GM12892 (cell line): ENCODE measurements at regions not wholly inside any gene's neighbourhood (a gene's known extent, or its start where the extent isn't known, plus 50 kb on each side); places are given as distances from the start of the nearest gene placed in this dataset.

ENCODE experiments used
- DNase-seq: peaks from one replicate; pipeline ENCODE4 v3.0.0; 2011; ENCODE audit not compliant: insufficient read length
- FAIRE-seq: peaks from 2 replicates; lab custom pipeline; 2011; peaks lifted over from hg19 to GRCh38; lab: Jason Lieb, UNC
- POLR2A ChIP-seq: IDR thresholded peaks from 2 replicates; pipeline ENCODE4 v1.6.1; 2011; ENCODE audit warnings: low read depth, low read length, control low read depth
- POLR2AphosphoS5 ChIP-seq: IDR thresholded peaks from 2 replicates; pipeline ENCODE4 v1.6.1; 2011; ENCODE audit warnings: low read depth, low read length, control low read depth
- TAF1 ChIP-seq: IDR thresholded peaks from 2 replicates; pipeline ENCODE4 v1.6.1; 2011; ENCODE audit warnings: low read depth, mild to moderate bottlenecking, control low read depth, low read length, borderline replicate concordance

DNA sequence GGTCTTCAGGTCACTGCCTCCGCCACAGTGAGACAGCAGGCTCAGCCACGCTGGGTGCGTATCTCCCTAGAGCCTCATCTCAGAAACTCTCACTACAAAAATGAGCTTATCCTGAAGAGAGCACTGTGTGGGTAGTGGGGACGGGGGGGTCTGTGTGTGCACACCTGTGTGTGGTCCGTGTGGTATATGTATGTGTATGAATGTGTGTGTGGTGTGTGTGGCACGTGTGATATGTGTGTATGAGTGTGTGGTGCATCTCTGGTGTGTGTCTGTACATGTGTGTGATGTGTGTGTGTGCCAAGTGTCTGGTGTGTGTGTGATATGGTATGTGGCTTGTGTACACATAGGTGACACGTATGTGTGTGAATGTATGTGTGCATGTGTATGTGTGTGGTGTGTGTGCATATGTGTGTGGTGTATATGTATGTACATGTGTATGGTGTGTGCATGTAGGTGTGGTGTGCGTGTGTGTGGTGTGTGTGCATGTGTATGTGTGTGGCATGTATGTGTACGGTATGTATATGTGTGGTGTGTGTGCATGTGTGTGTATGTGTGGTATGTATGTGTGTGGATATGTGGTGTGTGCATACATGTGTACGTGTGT is 332.2 kb downstream of the EIPR1 start:
- FAIRE-seq (no peak), DNase-seq (no peak)
- TF ChIP-seq POLR2AphosphoS5 (no peak), POLR2A (no peak), TAF1 (no peak)

DNA sequence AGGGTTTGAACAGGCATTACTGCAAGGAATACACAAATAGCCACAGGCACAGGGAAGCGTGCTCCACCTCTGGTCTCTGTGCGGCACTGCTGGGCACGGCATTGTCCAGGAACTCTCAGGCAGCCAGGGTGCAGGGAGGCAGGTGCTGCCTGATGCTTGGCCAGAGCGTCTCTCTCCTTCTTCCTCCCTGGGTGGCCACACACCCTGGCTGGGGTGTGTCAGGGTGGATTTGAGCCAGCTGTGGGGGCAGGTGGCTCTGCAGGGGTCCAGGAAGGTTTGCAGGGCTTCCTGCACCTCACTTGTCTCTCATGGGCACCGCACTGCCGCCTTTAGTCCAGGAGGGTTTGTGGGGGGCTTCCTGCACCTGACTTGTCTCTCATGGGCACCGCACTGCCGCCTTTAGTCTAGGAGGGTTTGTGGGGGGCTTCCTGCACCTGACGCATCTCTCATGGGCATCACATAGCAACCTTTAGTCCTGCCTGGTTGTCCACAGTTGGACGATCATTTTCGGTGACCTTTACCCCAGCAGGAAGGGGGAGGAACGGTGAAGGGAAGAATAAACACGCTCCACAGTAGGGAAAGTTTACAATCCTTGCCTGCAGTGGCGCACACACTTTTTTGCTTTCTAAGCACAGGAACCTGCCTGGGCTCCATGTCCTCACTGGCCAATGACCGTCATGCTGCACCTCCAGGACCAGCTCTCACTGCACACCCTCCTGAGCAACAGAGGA is 332.9 kb downstream of the EIPR1 start:
- DNase-seq (no peak), FAIRE-seq (no peak)
- TF ChIP-seq POLR2A = no peak

DNA sequence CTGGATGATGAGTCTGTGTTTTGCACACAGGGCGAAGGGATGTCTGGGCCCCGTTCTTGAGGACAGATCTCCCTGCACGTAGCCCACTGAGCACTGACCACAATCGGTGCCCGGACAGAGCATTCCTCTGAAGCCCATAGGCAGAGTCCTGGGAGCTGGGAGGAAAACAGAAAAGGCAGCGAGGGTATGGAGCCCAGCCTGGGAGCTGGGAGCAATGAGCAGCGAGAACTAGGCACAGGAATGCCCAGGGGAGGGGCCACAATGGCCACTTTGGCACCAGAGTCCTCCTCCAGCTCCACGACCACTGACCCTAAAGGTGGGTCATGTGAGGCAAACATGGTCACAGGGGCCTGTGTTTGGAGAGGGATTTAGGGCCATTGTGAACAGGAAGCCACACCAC is 333.9 kb downstream of the EIPR1 start:
- TF ChIP-seq TAF1 (no peak), POLR2AphosphoS5 (no peak), POLR2A (no peak)

DNA sequence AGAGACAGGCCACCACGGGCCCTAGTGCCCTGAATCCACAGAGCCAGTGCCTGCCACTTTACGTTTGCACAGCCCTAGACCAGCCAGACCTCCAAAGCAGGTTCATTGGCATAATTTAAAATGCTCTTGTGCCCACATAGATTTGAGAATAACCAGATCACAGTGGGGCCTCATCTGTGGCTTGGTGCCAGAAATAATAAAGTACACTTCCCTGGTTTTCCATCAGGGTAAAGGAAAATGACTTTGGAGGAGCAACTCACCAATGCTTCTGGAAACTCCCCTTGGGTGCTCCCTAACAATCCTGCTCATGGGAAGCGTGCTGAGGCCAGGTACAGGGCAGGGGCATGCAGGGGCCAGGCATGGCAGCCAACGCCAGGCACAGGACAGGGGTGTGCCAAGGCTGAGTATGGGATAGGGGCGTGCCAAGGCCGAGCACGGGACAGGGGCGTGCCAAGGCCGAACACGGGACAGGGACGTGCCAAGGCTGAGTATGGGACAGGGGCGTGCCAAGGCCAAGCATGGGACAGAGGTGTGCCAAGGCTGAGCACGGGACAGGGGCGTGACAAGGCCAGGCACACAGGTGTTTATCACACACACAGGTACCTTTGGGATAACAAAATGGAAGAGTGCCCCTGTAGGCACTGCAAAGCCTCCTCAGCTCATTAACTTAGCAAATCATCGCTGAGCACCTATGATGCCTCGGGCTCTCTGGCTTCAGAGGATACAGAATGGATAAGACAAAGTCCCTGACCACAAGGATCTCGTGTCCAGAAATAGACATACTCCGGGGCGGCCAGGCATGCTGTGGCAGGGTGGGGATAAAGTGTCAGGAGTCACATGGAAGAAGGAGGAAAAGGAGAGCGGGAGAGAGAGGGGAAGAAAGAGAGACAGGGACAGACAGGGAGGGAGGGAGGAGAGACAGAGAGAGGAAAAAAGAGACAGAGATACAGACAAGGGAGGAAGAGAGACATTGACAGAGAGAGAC is 334.7 kb downstream of the EIPR1 start:
- no peak for TF ChIP-seq POLR2AphosphoS5
- no peak for DNase-seq
- no peak for FAIRE-seq

More for the DNA sequence above, 333.9 kb downstream of the EIPR1 start:
- FAIRE-seq (no peak), DNase-seq (no peak)

DNA sequence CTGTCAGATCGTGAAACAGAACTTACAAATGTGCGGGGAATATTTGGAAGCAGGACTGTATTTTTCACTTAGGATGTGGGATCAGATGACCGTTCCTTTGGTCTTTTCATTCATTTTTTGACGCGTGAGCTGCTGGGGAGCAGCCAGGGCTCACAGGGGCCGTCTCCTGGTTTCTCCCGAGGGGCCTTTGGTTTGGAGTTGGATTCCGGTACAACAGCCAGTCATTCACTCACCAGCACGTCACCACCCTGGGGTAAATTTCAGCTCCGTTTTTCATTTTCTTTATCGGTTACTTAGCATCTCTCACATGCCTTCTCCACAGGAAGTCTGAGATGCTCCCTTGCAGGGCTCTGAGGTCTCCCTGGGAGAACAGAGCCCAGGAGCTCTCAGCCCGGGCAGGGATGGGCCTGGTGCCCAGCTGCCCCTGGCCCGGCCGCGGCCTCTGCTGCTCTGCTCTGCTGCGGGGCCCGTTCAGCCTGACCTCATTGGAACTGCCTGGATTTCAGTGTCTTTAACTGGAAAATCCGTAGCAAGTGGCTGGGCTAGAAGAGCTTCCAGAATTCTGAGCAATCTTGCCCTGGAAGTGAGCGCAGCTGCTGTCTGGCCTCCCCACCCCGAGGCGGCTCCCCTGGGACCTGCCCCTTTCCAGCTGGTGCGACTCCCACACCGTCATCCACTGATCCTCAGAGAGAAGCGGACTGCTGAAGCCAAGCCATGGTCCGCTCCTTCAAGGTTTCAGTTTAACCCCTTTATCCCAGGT is 335.6 kb downstream of the EIPR1 start:
- no peak for DNase-seq
- TF ChIP-seq POLR2AphosphoS5 (no peak), POLR2A (no peak), TAF1 (no peak)

DNA sequence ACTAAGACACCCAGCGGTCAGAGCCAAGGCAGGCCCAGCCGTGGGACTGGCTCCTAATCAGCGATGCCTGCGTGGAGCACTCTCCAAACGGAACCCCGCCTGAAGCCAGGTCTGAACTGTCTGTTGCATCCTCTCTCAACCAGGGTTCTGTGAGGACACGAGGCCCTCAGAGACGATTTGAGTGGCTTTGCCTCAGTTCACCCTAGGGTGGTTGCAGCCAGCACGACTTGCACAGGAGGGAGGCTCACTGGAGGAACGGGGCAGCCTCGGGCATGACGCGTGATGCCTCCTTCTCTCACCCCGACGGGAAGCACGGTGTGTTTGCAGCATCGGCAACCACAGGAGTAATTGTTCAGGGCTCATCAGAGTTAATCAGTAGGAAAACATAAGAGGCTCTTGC is 336.4 kb downstream of the EIPR1 start:
- DNase-seq (no peak), FAIRE-seq (no peak)
- no peak for TF ChIP-seq POLR2A
- no peak for TF ChIP-seq TAF1
- TF ChIP-seq POLR2AphosphoS5 = no peak

More for the DNA sequence above, 335.6 kb downstream of the EIPR1 start:
- no peak for FAIRE-seq

DNA sequence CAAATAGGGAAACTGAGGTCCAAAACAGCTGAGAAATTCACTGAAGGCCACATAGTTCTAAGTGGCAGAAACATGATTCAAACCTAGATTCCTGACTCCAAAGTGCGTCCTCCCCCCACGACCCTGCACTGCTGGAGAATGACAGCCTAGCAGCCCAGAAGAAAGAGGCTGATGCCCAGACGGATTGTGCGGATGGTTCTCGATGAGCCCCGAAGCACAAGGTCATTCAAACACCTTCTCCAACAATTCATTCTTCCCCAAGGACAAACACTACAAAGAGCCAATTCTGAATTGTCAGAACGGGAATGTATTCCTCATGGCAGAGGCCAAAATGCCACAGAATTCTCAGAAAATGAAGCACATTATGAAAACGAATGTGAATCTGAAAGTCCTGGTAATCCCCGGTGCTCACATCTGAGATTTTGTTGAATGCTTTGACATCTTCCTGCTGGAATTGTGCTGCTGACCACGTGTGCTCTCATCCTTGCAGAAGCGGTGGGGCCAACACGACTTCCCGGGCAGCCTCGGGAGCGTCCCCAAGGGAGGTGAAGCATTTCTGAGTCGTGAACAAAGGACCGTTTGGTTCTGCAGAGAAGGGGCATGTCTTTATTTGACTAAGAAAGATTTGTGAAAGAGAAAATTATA is 337.0 kb downstream of the EIPR1 start:
- no peak for TF ChIP-seq TAF1
- TF ChIP-seq POLR2AphosphoS5 = no peak
- no peak for TF ChIP-seq POLR2A
- FAIRE-seq (no peak), DNase-seq (no peak)

DNA sequence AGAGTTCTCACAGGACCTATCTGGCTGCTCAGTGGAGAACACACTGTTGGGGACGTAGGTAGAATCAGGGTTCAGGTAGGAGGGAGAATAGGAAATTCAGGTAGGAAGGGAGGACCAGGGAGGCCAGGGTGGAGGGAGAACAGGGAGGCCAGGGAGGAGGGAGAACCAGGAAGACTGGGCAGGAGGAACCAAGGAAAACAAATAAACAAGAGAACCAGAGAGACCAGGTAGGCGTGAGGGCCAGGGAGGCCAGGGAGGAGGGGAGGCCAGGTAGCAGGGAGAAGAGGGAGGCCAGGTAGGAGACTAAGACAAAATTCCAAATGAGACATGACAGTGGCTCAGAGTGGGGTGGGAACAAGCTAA is 337.6 kb downstream of the EIPR1 start:
- DNase-seq = no peak
- FAIRE-seq = no peak
- TF ChIP-seq POLR2AphosphoS5 (no peak), TAF1 (no peak), POLR2A (no peak)

DNA sequence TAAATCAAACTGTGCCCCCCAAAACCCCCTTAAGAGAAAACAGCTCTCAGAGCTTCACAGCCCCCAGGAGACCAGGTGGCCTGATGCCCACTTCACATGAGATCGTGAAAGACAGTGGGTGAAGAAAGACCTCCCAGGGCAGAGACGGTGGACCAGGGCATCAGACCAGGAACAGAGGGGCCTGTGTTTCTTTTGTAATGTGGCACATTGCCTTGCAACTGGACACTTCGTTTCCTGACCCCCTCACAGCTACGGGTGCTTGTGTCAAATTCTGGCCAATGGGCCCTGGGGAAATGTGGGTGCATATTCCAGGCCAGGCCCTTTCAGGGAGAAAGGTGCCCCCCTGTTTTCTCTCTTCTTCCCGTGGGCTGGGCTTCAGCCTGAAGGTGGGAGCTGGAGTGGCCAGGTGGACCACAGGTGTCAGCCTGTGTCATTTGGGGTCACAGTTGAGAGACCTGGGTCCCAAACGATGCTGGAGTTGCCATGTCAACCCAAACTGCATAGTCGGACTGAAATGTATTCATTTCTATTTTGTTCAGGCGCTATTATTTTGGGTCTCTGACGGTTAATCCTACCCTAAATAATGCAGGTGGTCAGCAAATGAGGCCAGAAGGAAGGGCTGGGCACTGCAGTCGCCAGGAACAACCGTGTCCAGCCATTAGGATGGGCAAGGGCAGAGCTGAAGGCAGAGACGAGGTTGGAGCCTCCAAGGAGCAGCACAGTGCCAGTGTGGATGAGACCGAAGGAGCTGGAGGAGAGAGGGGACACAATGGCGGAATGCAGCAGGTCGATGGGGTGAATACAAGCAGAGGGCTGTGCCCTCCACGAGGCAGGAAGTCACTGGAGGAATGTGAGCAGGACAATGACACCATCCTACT is 338.2 kb downstream of the EIPR1 start:
- TF ChIP-seq TAF1 = no peak
- DNase-seq (no peak), FAIRE-seq (no peak)

DNA sequence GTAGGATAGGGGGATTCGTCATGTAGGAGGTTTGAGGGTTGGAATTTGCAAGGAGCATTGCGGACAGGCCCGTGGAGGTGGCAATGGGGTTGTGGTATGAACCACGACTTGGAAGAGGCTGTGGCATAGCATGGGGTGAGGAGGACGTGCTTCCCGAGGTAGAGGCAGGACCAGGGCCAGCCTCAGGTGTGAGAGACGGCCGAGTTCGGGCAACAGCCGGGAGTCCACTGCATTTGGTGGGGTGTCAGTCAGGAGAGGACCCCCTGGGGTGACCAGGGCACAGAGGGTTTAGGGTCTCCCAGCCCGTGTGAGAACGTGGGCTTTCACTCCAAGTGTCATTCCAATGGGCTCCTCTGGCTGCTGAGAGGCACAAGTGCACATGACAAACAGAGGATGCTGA is 339.0 kb downstream of the EIPR1 start:
- DNase-seq = no peak
- TF ChIP-seq TAF1 = no peak
- FAIRE-seq = no peak
